DOHH2 (cell line): ENCODE measurements at regions not wholly inside any gene's neighbourhood (a gene's known extent, or its start where the extent isn't known, plus 50 kb on each side); places are given as distances from the start of the nearest gene placed in this dataset.

ENCODE experiments used
- H3F3A ChIP-seq: fragments of 200-600 bp; sonication (generic), shearing (Covaris generic); 2 replicates; pipeline ENCODE4 v1.6.0; 2016; ENCODE audit warnings: antibody characterized with exemption, mild to moderate bottlenecking; ENCODE audit not compliant: control insufficient read depth, insufficient read depth
- H3K27ac ChIP-seq: fragments of 200-600 bp; sonication (generic); 2 replicates; pipeline ENCODE4 v1.5.1; 2014; ENCODE audit warnings: low read depth, mild to moderate bottlenecking, low read length, moderate library complexity
- H3K27me3 ChIP-seq: fragments of 200-600 bp; sonication (generic); 2 replicates; pipeline ENCODE4 v1.6.1; 2014; ENCODE audit warnings: mild to moderate bottlenecking, low read length, mixed read lengths; ENCODE audit not compliant: control insufficient read depth
- H3K36me3 ChIP-seq: fragments of 200-600 bp; sonication (generic); 2 replicates; pipeline ENCODE4 v1.6.1; 2014; ENCODE audit warnings: mild to moderate bottlenecking, low read length, moderate library complexity, mixed read lengths; ENCODE audit not compliant: control insufficient read depth
- H3K4me1 ChIP-seq: fragments of 200-600 bp; sonication (generic); 2 replicates; pipeline ENCODE4 v1.6.1; 2014; ENCODE audit warnings: mild to moderate bottlenecking, low read length, mixed read lengths; ENCODE audit not compliant: control insufficient read depth
- H3K4me2 ChIP-seq: fragments of 200-600 bp; sonication (generic); 2 replicates; pipeline ENCODE4 v1.6.0; 2014; ENCODE audit warnings: mild to moderate bottlenecking, low read length, moderate library complexity
- H3K4me3 ChIP-seq: fragments of 200-600 bp; sonication (generic); 2 replicates; pipeline ENCODE4 v1.5.1; 2014; ENCODE audit warnings: mild to moderate bottlenecking, low read length, mixed read lengths
- H3K79me2 ChIP-seq: fragments of 200-600 bp; sonication (generic); 2 replicates; pipeline ENCODE4 v1.6.1; 2014; ENCODE audit warnings: mild to moderate bottlenecking, low read length, mixed read lengths; ENCODE audit not compliant: control insufficient read depth
- H3K9me2 ChIP-seq: fragments of 200-600 bp; sonication (generic); replicated peaks from 2 replicates; pipeline ENCODE4 v1.6.1; 2014; ENCODE audit warnings: mild to moderate bottlenecking, low read length, mixed read lengths; ENCODE audit not compliant: control insufficient read depth
- H3K9me3 ChIP-seq: fragments of 200-600 bp; sonication (generic); 2 replicates; pipeline ENCODE4 v1.6.1; 2014; ENCODE audit warnings: antibody characterized with exemption, low read length, mixed read lengths; ENCODE audit not compliant: control insufficient read depth, insufficient read depth
- H4K20me1 ChIP-seq: fragments of 200-600 bp; sonication (generic); 2 replicates; pipeline ENCODE4 v1.6.0; 2014; ENCODE audit warnings: low read depth, mild to moderate bottlenecking, antibody characterized with exemption, low read length, moderate library complexity; ENCODE audit not compliant: control insufficient read depth, insufficient read depth
- EZH2phosphoT487 ChIP-seq: fragments of 200-600 bp; sonication (generic); IDR thresholded peaks from 2 replicates; pipeline ENCODE4 v1.6.1; 2017; ENCODE audit warnings: borderline replicate concordance, mild to moderate bottlenecking, antibody characterized with exemption, low read length, moderate library complexity, mixed read lengths
- TF ChIP-seq, protein P1 (sequence below): fragments of 200-600 bp; sonication (generic); IDR thresholded peaks from one replicate; pipeline ENCODE4 v1.5.1; 2014; ENCODE audit warnings: antibody characterized with exemption, mild to moderate bottlenecking, low read depth, low read length; ENCODE audit not compliant: poor library complexity, severe bottlenecking

DNA sequence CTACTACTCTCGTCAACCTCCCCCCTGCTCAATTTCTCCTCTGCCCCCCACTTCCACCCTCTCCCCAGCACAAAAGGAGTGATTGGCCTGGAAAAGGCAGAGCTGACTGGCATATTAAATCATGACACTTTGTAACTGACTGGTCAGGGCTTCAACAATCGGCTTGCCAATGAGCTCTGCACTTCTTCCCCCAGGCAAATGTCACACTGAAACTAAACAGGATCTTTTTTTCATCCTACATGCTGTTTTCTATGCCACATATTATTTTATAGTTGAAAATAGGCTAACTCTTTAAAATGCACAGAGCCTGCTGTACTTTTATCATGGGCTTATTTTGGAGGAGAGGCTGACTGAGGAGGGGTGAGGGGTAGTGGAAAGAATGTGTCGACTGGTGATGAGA is 295.2 kb downstream of the TCF7L2 start:
- Histone ChIP-seq H3K27me3 (peaks cover 6% of the 10 kb centered on the region), H4K20me1 (no peaks in the 10 kb centered on the region)
- TF ChIP-seq EZH2phosphoT487, result no peak
- TF ChIP-seq, protein P1, sequence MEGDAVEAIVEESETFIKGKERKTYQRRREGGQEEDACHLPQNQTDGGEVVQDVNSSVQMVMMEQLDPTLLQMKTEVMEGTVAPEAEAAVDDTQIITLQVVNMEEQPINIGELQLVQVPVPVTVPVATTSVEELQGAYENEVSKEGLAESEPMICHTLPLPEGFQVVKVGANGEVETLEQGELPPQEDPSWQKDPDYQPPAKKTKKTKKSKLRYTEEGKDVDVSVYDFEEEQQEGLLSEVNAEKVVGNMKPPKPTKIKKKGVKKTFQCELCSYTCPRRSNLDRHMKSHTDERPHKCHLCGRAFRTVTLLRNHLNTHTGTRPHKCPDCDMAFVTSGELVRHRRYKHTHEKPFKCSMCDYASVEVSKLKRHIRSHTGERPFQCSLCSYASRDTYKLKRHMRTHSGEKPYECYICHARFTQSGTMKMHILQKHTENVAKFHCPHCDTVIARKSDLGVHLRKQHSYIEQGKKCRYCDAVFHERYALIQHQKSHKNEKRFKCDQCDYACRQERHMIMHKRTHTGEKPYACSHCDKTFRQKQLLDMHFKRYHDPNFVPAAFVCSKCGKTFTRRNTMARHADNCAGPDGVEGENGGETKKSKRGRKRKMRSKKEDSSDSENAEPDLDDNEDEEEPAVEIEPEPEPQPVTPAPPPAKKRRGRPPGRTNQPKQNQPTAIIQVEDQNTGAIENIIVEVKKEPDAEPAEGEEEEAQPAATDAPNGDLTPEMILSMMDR, result no peak

DNA sequence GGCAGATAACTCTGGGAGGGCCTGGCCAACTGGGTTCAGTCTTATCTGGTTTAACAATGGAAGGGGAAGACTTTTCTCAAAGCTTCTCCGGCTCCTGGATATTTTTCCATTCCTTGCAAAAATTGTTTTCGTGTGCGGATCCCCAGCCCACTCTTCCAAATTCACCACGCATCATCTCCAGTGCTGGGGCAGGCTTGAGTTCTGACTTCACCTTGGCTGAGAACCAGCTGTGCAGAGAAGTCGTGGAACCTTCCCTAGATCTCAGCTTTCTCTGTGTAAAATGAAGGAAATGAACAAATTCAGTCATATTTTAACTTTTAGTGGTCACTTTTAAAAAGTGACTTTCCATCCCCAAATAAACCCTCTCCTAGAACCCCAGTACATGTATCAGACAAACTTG is 297.0 kb downstream of the TCF7L2 start:
- H3K9me3 ChIP-seq, result no peaks in the 10 kb centered on the region
- peaks cover 4% of the 10 kb centered on the region; the same call in 1 of the 2 replicates for H3K27me3 ChIP-seq
- no peaks in the 10 kb centered on the region for H3K9me2 ChIP-seq
- no peaks in the 10 kb centered on the region for H3F3A ChIP-seq
- H3K27ac ChIP-seq, result no peak overlapping the region
- H4K20me1 ChIP-seq, result no peaks in the 10 kb centered on the region
- TF ChIP-seq, protein P1, result no peak
- TF ChIP-seq EZH2phosphoT487, result no peak
- no peak overlapping the region for H3K4me3 ChIP-seq
- H3K4me2 ChIP-seq, result no peak overlapping the region
- no peaks in the 10 kb centered on the region for H3K36me3 ChIP-seq
- H3K79me2 ChIP-seq, result no peaks in the 10 kb centered on the region
- H3K4me1 ChIP-seq, result no peaks in the 10 kb centered on the region

More for the DNA sequence above, 295.2 kb downstream of the TCF7L2 start:
- no peaks in the 10 kb centered on the region for H3K79me2 ChIP-seq
- no peak overlapping the region for H3K27ac ChIP-seq
- no peak overlapping the region for H3K4me2 ChIP-seq
- H3F3A ChIP-seq, result no peaks in the 10 kb centered on the region
- H3K9me2 ChIP-seq, result no peaks in the 10 kb centered on the region
- 0 out of 2 replicates have a peak, but pooled peaks cover 4% of the 10 kb centered on the region for H3K4me1 ChIP-seq
- no peaks in the 10 kb centered on the region for H3K36me3 ChIP-seq
- no peaks in the 10 kb centered on the region for H3K9me3 ChIP-seq
- no peak overlapping the region for H3K4me3 ChIP-seq

DNA sequence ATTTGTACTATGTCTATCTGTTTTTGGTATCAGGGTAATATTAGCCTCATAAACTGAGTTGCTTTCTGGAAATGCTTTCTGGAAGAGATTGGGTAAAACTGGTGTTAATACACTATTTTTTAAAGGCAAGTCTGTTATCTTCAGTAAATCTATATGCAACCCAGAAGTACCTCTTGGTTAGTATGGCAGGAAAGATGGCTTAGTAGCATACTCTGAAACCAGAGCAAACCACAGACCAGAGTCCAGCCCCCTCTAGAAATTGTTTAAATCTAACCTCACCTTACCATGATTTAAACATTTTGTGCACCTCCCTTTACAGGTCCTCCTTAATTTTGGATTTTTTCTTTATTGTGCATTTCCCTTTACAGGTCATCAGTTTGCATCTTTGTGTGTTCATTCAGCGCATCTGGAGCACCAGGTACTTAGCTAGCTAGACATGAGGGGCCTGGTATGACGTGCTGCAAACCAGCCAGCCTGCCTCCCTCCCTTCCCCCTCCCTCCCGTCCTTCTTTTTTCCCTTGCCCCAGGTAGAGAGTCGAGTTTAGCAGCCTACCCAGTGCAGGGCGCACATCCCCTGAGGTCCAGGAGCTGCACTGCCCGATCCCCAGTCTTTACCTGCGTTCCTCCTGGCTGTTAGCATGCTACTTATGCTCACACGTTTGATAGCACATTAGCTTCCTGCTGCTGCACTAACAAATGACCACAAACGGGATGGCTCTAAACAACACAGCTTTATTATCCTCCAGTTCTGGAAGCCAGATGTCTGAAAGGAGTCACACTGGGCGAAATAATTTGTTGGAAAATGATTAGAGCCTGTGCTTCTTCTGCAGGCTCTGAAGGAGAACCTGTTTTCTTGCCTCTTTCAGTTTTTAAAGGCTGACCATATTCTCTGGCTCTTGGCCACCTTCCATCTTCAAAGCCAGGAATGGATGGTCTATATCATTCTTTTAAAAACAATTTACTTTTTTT is 299.9 kb upstream of the HABP2 start:
- no peaks in the 10 kb centered on the region for H3F3A ChIP-seq
- TF ChIP-seq, protein P1, result no peak
- no peak for TF ChIP-seq EZH2phosphoT487
- no peaks in the 10 kb centered on the region for H3K79me2 ChIP-seq
- H4K20me1 ChIP-seq, result no peaks in the 10 kb centered on the region
- H3K4me3 ChIP-seq, result no peak overlapping the region
- no peak overlapping the region for H3K4me2 ChIP-seq
- H3K9me2 ChIP-seq, result no peaks in the 10 kb centered on the region
- H3K36me3 ChIP-seq, result no peaks in the 10 kb centered on the region
- H3K4me1 ChIP-seq, result no peaks in the 10 kb centered on the region
- H3K27me3 ChIP-seq, result peaks cover 4% of the 10 kb centered on the region; the same call in 1 of the 2 replicates
- no peaks in the 10 kb centered on the region for H3K9me3 ChIP-seq
- no peak overlapping the region for H3K27ac ChIP-seq
